AML-193 (cell line): ENCODE measurements at regions not wholly inside any gene's neighbourhood (a gene's known extent, or its start where the extent isn't known, plus 50 kb on each side); places are given as distances from the start of the nearest gene placed in this dataset.

Source experiments
- DNase-seq, 2 experiments: peaks; one replicate each; lab custom pipeline; 2025; lab: John Stamatoyannopoulos, UW

DNA sequence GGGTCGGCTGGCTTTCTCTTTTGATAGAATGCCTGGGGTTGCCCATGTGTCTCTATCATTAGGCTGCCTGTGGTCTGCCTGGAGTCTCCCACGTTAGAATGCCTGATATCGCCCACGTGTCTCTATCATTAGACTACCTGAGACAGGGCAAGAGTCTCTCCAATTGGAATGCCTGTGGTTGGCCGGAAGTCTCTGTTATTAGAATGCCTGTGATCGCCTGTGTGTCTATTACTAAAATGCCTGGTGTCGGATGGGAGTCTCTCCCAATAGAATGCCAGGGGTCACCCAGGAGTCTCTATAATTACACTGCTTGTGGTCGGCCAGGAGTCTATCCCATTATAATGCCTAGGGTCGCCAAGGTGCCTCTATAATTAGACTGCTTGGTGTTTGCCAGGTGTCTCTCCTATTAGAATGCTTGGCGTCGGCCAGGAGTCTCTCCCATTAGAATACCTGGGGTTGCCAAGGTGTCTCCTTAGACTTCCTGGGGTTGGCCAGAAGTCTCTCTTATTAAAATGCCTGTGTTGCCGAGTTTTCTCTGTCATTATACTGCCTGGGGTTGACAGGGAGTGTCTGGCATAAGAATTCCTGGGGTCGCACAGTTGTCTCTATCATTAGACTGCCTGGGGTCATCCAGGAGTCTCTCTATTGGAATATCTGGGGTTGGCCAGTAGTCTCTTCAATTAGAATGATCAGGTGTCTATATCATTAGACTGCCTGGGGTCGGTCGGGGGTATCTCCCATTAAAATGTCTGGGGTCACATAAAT, 2272.8 kb downstream of the TP53TG3F start:
- no peak for DNase-seq

DNA sequence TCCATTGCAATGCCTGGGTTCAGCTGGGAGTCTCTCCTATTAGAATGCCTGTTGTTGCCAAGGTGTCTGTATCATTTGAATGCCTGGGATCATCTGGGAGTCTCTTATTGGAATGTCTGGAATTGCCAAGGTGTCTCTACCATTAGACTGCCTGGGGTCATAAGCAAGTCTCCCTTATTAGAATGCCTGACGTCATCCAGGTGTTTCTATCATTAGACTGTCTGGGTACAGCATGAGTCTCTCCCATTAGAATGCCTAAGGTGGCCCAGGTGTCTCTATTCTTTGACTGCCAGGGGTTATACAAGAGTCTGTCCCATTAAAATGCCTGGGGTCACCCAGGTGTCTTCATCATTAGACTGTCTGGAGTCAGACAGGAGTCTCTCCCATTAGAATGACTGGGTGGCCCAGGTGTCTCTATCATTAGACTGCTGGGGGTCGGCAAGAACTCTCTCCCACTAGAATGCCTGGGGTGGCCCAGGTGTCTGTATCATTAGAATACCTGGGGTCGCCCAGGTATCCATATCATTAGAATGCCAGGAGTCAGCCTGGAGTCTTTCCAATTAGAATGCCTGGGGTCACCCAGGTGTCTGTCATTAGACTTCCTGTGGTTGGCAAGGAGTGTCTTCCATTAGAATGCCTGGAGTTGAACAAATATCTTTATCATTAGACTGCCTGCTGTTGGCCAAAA, 2274.0 kb downstream of the TP53TG3F start:
- DNase-seq = no peak

DNA sequence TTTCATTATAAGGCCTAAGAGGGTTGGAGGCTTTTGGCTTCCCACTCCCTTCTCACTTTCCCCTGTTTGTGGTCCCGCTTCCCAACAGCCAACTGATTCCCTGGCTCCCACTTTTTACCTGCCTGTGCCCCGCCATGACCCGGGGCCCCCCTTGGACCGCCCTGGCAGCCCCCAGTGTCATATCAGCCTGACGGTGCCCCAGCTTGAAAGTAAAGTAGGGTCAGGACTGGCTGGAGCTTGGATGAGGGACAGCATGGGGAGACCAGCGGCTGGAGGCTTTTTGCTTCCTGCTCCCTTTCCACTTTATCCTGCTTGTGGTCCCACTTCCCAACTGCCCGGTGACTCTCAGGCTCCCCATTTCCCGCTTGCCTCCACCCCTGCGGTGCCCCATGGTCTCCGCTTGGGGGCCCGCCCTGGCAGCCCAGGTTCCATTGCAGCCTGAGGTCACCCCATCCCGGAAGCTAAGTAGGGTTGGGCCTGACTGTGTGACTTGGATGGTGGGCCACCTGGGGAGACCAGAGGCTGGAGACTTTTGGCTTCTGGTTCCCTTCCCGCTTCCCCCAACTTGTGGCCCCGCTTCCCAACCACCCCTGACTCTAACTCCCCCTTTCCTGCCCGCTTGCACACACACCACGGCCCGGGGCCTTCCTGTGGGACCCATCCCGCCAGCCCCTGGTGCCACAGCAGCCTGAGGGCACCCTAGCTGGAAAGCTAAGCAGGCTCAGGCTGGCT, 2274.7 kb downstream of the TP53TG3F start:
- DNase-seq = no peak

DNA sequence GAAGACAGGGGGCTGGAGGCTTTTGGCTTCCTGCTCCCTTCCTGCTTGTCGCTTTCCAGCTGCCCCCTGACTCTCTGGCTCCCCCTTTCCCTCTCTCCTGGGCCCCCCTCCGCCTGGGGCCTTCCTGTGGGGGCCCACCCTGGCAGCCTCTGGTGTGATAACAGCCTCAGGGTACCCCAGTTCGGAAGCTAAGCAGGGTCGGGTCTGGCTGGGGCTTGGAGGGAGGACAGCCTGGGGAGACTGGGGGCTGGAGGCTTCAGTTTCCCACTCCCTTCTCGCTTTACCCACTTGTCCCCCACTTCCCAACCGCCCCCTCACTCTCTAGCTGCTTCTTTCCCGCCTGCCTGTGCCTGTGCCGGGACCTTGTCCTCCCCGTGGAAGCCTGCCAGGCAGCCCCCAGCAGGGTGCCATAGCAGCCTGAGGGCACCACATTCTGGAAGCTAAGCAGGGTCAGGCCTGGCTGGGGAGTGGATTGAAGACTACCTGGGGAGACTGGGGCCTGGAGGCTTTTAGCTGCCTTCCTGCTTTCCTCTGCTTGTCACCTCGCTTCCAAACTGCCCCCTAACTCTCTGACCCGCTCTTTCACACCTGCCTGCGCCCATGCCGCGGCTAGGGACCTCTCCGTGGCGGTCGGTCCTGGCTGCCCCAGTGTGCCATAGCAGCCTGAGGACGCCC, 2275.5 kb downstream of the TP53TG3F start:
- DNase-seq = no peak

DNA sequence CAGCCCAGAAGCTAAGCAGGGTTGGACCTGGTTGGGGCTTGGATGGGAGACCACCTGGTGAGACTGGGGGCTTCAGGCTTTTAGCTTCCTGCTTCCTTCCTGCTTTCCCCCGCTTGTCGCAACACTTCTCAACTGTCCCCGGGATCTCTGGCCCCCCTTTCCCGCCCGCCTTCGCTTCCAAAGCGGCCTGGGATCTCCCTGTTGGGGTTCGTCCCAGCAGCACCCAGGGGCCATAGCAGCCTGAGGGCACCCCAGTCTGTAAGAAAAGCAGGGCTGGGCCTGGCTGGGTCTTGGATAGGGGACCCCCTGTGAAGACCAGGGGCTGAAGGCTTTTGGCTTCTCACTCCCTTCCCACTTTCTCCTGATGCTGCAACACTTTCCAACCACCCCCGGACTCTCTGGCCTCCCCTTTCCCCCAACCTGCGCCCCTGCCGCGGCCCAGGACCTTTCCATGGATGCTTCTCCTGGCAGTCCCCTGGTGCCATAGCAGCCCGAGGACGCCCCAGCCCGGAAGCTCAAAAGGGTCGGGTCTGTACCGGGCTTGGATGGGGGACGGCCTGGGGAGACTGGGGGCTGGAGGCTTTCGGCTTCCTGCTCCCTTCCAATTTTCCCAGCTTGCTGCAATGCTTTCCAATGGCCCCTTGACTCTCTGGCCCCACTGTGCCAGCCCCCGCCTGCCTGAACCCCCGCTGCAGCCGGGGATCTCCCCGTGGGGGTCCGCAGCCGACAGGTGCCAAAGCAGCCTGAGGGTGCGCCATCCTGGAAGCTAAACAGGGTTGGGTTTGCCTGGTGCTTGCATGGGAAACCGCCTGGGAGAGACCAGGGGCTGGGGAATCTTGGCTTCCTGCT, 2276.2 kb downstream of the TP53TG3F start:
- DNase-seq = no peak

DNA sequence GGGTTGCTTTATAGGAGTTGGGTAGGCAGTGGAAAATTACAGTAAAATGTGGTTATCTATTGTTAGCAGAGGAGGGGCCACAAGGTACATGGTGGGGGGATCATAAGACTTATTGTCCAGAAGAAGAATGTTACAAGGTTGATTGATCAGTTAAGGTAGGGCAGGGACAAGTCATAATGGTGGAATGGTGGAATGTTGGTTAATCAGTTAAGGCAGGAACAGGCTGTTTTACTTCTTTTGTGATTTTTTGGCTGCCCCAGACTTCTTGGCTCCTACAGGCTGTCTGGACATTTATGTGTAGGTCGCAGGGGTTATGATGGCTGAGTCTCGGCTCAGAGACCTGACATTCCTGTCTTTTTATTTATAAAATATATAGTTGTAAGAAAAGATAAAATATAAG, 2277.1 kb downstream of the TP53TG3F start:
- DNase-seq = no peak

DNA sequence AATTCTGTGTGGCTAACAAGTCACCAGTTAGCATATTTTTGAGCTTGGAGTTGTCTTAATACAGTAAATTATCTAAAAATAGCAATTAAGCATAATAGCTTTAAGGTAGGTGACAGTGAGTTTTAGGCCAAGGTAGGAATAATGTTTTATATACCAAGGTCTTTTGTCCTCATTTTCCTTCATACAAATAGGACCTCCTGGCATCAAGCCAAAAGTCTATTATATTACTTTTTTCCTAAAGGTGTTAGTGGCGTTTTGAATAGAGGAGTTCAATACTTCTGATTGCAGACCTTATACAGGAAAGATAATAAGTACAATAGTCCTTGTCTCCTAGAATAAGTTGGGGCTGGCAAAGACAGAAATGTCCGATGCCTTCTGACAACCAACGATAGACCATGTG, 2277.7 kb downstream of the TP53TG3F start:
- no peak for DNase-seq

DNA sequence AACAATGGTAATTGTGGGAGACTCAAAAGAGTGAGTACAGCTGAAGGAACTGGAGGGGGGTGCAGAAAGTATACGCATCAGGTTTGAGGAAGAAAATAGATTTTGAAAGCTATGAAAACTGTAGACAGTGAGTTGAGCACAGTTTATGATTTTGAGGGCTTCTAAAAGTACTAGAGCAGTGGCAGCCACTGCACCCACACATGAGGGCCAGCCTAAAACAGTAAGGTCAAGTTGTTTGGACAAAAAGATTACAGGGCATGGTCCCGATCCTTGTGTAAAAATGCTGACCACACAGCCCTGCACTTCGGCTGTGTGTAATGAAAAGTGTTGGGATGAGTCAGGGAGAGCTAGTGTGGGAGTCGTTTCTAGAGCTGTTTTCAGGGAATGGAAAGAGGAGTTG, 2282.1 kb downstream of the TP53TG3F start:
- no peak for DNase-seq

DNA sequence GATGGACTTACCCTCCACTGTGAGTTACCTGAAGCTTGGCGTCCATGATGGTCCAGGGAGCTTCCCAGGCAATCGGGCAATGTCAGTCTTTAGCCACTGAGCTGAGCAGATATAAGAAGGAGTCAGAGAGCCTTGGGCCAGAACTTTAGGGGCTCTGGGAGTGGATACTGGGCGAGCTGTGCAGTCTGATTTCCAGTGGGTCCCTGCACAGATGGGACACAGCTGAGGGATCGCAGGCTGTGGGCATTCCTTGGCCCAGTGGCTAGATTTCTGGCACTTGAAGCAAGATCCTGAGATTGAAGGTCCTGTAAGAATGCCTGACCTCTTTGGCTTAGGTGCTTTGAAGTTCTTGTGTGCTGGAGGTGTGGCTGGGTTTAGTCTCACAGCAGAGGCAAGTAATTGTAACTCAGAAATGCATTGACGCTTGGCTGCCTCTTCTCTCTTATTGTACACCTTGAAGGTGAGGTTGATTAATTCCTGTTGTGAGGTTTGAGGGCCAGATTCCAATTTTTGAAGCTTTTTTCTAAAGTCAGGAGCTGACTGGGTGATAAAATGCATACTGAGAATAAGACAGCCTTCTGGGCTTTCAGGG, 2283.8 kb downstream of the TP53TG3F start:
- DNase-seq = no peak

DNA sequence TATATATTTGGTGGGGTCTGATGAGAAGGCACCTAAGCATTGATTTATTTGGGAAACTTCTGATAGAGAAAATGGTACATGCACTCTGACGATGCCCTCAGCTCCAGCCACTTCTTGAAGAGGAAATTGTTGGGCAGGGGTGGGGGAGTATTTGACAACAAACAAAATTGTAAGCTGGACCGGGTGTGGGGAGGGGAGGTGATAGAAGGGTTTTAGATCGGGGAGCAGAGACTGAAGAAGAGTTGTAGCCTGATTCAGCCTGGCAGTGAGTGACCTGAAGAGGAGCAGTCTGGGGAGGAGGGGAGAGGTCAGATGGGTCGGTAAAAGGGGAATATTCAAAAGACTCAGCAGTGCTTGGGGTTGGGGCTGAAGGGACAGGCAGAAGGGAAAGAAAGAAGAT, 2284.7 kb downstream of the TP53TG3F start:
- DNase-seq = no peak

DNA sequence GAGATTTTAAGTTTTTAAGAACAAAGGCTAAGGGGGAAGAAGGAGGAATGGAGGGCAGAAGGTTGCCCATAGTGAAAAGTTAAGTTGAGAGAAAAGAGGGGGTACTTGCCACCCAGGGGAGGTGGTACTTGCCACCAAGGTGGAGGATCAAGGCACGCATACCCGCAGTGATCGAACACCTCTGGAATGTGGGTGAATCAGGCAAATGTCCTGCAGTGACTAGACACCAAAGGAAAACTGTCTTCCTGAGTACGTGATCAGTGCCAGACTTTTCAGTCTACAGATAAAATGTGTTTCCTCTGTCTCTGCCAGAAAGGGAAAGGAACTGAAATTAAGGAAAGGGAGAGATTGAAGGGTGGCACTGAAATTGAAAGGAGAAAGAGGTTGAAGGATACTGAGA, 2285.3 kb downstream of the TP53TG3F start:
- no peak for DNase-seq

DNA sequence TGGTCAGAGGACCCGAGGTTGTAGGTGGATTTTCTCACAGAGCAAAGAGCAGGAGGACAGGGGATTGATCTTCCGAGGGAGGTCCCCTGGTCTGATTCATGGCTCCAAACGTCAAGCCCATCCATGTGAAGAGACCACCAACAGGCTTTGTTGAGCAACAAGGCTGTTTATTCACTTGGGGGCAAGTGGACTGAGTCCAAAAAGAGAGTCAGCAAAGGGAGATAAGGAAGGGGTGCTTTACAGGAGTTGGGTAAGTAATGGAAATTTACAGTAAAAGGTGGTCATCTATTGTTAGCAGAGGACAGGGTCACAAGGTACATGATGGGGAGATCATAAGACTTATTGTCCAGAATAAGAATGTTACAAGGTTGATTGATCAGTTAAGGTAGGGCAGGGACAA, 2285.8 kb downstream of the TP53TG3F start:
- no peak for DNase-seq

DNA sequence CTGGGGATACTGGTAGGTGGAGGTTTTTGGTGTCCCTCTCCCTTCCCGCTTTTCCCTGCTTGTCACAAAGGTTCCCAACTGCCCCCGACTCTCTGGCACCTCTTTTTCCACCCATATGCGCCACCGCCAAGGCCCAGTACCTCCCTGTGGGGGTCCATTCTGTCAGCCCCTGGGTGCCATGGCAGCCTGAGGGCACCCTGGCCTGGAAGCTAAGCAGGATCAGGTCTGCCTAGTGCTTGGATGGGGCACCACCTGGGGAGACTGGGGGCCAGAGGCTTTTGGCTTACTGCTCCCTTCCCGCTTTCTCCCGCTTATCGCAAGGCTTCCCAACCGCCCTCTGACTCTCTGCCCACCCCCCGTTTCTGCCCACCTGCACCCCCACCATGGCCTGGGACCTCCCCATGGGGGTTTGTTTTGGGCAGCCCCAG, 2286.4 kb downstream of the TP53TG3F start:
- DNase-seq = no peak

DNA sequence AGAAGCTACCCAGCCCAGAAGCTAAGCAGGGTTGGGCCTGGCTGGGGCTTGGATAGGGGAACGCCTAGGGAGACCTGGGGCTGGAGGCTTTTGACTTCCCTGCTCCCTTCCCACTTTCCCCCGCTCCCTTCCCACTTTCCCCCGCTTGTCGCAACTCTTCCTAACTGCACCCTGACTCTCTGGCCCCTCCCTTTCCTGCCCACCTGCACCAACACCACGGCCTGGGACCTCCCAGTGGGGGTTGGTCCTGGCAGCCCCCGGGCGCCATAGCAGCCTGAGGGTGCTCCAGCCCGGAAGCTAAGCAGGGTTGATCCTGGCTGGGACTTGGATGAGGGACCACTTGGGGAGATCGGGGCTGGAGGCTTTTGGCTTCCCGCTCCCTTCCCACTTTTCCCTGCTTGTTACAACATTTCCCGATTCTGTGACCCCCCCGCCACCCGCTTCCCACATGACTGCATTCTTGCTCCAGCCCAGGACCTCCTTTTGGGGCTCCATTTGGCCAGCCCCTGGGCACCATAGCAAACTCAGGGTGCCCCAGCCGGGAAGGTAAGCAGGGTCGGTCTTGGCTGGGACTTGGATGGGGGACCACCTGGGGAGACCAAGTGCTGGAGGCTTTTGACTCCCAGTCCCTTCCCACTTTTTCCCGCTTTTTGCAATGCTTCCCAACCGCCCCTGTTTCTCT, 2287.0 kb downstream of the TP53TG3F start:
- DNase-seq = no peak

DNA sequence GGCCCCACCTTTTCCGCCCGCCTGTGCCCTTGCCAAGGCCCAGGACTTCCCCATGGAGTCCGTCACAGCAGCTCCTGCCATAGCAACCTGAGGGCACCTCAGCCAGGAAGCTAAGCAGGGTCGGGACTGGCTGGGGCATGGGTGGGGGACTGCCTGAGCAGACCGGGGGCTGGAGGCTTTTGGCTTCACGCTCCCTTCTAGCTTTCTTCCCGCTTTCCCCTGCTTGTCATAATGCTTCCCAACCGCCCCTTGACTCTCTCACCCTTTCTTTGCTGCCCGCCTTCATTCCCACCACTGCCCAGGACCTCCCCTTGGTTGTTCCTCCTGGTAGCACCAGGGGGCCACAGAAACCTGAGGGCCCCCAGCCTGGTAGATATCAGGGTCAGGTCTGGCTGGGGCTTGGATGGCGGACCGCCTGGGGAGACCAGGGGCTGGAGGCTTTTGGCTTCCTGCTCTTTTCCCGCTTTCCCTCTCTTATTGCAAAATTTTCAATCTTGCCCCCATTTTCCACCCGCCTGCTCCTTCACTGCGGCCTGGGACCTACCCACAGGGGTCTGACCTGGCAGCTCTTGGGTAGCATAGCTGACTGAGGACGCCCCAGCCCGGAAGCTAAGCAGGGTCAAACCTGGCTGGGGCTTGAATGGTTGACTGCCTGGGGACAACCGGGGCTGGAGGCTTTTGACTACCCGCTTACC, 2287.7 kb downstream of the TP53TG3F start:
- no peak for DNase-seq

DNA sequence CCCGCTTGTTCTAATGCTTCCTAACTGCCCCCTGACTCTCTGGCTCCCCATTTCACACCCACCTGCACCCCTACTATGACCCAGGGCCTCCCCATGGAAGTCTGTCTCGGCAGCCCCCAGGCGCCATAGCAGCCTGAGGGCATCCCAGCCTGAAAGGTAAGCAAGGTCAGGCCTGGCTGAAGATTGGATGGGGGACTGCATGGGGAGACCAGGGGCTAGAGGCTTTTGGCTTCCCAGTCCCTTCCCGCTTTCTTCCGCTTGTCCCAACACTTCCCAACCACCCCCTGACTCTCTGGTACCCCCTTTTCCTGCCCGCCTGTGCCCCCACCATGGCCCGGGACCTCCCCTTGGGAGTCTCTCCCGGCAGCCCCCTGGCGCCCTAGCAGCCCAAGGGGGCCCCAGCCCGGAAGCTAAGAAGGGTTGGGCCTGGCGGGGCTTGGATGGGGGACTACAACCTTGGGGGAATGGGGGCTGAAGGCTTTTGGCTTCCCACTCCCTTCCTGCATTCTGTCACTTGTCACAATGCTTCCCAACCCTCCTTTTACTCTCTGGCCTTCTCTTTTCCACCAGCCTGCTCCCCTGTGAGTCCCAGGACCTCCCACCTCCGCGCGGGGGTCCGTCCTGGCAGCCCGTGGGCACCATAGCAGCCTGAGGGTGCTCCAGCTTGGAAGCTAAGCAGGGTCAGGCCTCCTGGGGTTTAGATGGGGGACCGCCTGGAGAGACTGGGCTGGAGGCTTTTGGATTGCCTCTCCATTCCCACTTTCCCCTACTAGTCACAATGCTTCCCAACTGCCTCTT, 2288.4 kb downstream of the TP53TG3F start:
- no peak for DNase-seq

DNA sequence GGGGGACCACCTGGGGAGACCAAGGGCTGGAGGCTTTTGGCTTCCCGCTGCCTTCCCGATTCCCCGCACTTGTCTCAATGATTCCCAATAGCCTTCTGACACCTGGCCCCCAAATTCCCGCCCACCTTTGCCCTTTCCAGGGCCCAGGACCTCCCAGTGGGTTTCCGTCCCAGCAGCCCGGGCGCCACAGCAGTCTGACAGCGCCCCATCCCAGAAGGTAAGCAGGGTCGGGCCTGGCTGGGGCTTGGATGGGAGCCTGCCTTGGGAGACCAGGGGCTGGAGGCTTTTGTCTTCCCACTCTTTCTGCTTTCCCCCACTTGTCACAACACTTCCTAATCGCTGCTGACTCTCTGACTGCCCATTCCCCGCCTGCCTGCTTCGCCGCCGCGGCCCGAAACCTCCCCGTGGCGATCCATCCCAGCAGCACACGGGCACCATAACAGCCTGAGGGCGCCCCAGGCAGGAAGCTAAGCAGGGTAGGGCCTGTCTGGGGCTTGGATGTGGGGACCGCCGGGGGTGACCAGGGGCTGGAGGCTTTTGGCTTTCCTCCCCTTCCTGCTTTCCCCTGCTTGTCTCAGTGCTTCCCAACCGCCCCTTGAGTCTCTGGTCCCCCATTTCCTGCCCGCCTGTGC, 2289.3 kb downstream of the TP53TG3F start:
- DNase-seq = no peak
